Endothelial cell of umbilical vein (primary cell): ENCODE measurements at regions not wholly inside any gene's neighbourhood (a gene's known extent, or its start where the extent isn't known, plus 50 kb on each side); places are given as distances from the start of the nearest gene placed in this dataset.

ENCODE experiments used
- BruUV-seq: library from RNA; stranded (reverse); fragments of 400-500 nt; replicated peaks from 2 replicates; lab custom pipeline; 2021; lab: Mats Ljungman, UMichigan
- CTCF ChIA-PET: fragments of 300-600, 350-600 bp; sonication (Branson Sonifier 250); formaldehyde crosslinking; loops from one replicate; lab custom pipeline; 2021; ENCODE audit warnings: antibody characterized with exemption, inconsistent platforms; lab: Charles Lee
- POLR2A ChIA-PET: fragments of 300-600, 350-600 bp; sonication (Branson Sonifier 250); formaldehyde crosslinking; loops from one replicate; lab custom pipeline; 2021; ENCODE audit warnings: antibody characterized with exemption, inconsistent platforms; lab: Charles Lee
- DNase-seq: peaks from one replicate; pipeline ENCODE4 v3.0.0-alpha.2; 2011; ENCODE audit warnings: low read depth, low spot score
- FAIRE-seq: peaks from 2 replicates; lab custom pipeline; 2011; peaks lifted over from hg19 to GRCh38; lab: Jason Lieb, UNC
- H2AFZ ChIP-seq: 2 replicates; pipeline ENCODE4 v1.6.0; 2012; ENCODE audit warnings: low read depth, low read length, control low read depth, inconsistent platforms
- H3K27ac ChIP-seq: 2 replicates; pipeline ENCODE4 v1.5.1; 2011; ENCODE audit warnings: low read depth, mild to moderate bottlenecking, control low read depth, low read length, moderate library complexity; ENCODE audit not compliant: insufficient read depth
- H3K27me3 ChIP-seq, 2 experiments: 2 replicates each; pipeline versions ENCODE4 v1.6.0 to v1.6.1; 2011; ENCODE audit warnings: low read length in 2 of 2, mixed read lengths in 1 of 2; ENCODE audit not compliant: control insufficient read depth in 2 of 2, insufficient read depth in 2 of 2
- H3K36me3 ChIP-seq, 2 experiments: 2 replicates in 1 of 2; 3 replicates in 1 of 2; pipeline ENCODE4 v1.5.1; 2011; ENCODE audit warnings: low read length in 2 of 2, mild to moderate bottlenecking in 1 of 2, moderate library complexity in 1 of 2; ENCODE audit not compliant: control insufficient read depth in 2 of 2, insufficient read depth in 2 of 2; ENCODE audit errors: extremely low read depth in 1 of 2
- H3K4me1 ChIP-seq: 3 replicates; pipeline ENCODE4 v1.5.1; 2011; ENCODE audit warnings: mild to moderate bottlenecking, low read length; ENCODE audit not compliant: control insufficient read depth, insufficient read depth; ENCODE audit errors: extremely low read depth
- H3K4me2 ChIP-seq: 2 replicates; pipeline ENCODE4 v1.6.1; 2011; ENCODE audit warnings: low read length, control low read depth, mixed read lengths; ENCODE audit not compliant: insufficient read depth
- H3K4me3 ChIP-seq, 3 experiments: fragments of 200-600 bp in 1 of 3; sonication (generic), shearing (Covaris generic) in 1 of 3; replicated peaks in 1 of 3; 2 replicates each; pipeline ENCODE4 v1.5.1; 2011 to 2016; ENCODE audit warnings: control low read depth in 3 of 3, low read length in 3 of 3, mild to moderate bottlenecking in 2 of 3, inconsistent platforms in 1 of 3, low read depth in 1 of 3, moderate library complexity in 1 of 3; ENCODE audit not compliant: insufficient read depth in 1 of 3
- H3K79me2 ChIP-seq: 2 replicates; pipeline ENCODE4 v1.6.0; 2012; ENCODE audit warnings: low read length, inconsistent platforms; ENCODE audit not compliant: control insufficient read depth, insufficient read depth
- H3K9ac ChIP-seq: replicated peaks from 2 replicates; pipeline ENCODE3; 2011; ENCODE audit warnings: low read length, control low read depth; ENCODE audit not compliant: insufficient read depth; ENCODE audit errors: extremely low read depth
- H3K9me1 ChIP-seq: replicated peaks from 3 replicates; pipeline ENCODE4 v1.6.0; 2011; ENCODE audit warnings: mild to moderate bottlenecking, low read length; ENCODE audit not compliant: control insufficient read depth, insufficient read depth; ENCODE audit errors: extremely low read depth
- H3K9me3 ChIP-seq: replicated peaks from 2 replicates; pipeline ENCODE4 v1.5.1; 2012; ENCODE audit warnings: low read length, inconsistent platforms; ENCODE audit not compliant: control insufficient read depth, insufficient read depth
- H4K20me1 ChIP-seq: replicated peaks from 2 replicates; pipeline ENCODE3; 2011; ENCODE audit warnings: mild to moderate bottlenecking, low read length; ENCODE audit not compliant: control insufficient read depth, insufficient read depth; ENCODE audit errors: extremely low read depth
- CTCF ChIP-seq, 2 donors: IDR thresholded peaks; 1 replicate in 1 of 2; 2 replicates in 1 of 2; pipeline ENCODE4 v1.5.1; 2011; ENCODE audit warnings: low read length in 2 of 2, mild to moderate bottlenecking in 2 of 2, moderate library complexity in 2 of 2, control low read depth in 1 of 2, inconsistent platforms in 1 of 2, low read depth in 1 of 2; ENCODE audit not compliant: insufficient read depth in 1 of 2; ENCODE audit errors: extremely low read depth in 1 of 2
- EZH2 ChIP-seq: IDR thresholded peaks from 2 replicates; pipeline ENCODE4 v1.6.1; 2012; ENCODE audit warnings: borderline replicate concordance, low read depth, mild to moderate bottlenecking, moderate library complexity, low read length, inconsistent platforms; ENCODE audit not compliant: severe bottlenecking
- FOS ChIP-seq: IDR thresholded peaks from 2 replicates; pipeline ENCODE4 v1.6.1; 2011; ENCODE audit warnings: mild to moderate bottlenecking, low read length, moderate library complexity, borderline replicate concordance; ENCODE audit not compliant: insufficient read depth
- GATA2 ChIP-seq: IDR thresholded peaks from 2 replicates; pipeline ENCODE4 v1.7.0; 2011; ENCODE audit warnings: low read depth, mild to moderate bottlenecking, moderate library complexity, mixed read lengths, low read length; ENCODE audit not compliant: insufficient read length, insufficient read depth
- JUN ChIP-seq: IDR thresholded peaks from 2 replicates; pipeline ENCODE4 v1.6.1; 2011; ENCODE audit warnings: borderline replicate concordance, low read depth; ENCODE audit not compliant: insufficient read length, insufficient read depth
- MAX ChIP-seq: IDR thresholded peaks from 2 replicates; pipeline ENCODE4 v1.6.1; 2011; ENCODE audit not compliant: insufficient read depth, insufficient read length
- MYC ChIP-seq: IDR thresholded peaks from one replicate; pipeline ENCODE4 v1.6.1; 2011; ENCODE audit warnings: mild to moderate bottlenecking, low read depth, low read length
- POLR2A ChIP-seq: IDR thresholded peaks from 2 replicates; pipeline ENCODE4 v1.6.1; 2012; ENCODE audit warnings: low read depth, mild to moderate bottlenecking, control low read depth, low read length
- POLR2AphosphoS5 ChIP-seq: IDR thresholded peaks from 2 replicates; pipeline ENCODE4 v1.6.1; 2012; ENCODE audit warnings: low read depth, mild to moderate bottlenecking, control low read depth, low read length, moderate library complexity; ENCODE audit not compliant: insufficient read depth
- dilution Hi-C: fragments of 300-500 bp; cut with MboI; formaldehyde crosslinking; loops from one replicate; pipeline ENCODE4 v1.15.0; 2019; ENCODE audit warnings: low sequenced_read_pairs; ENCODE audit not compliant: extremely low pct_ligation_motif_present
- intact Hi-C: fragments of 100-400 bp; cut with micrococcal nuclease; formaldehyde crosslinking; loops from one replicate; pipeline ENCODE4 v1.10.0; 2022

GRCh38 chr16:86672179-86672863 lies 94.0 kb downstream of the FOXL1 start:
- Histone ChIP-seq H3K4me1 (peaks cover 42% of the 10 kb centered on the region), H4K20me1 (no peaks in the 10 kb centered on the region), H3K4me3 (no peak overlapping the region), H3K9me3 (no peaks in the 10 kb centered on the region), H3K27me3 (no peaks in the 10 kb centered on the region), H3K36me3 (no peaks in the 10 kb centered on the region), H2AFZ (no peak overlapping the region), H3K9me1 (no peaks in the 10 kb centered on the region), H3K27ac (no peak overlapping the region), H3K9ac (no peak overlapping the region), H3K4me2 (no peak overlapping the region), H3K79me2 (no peaks in the 10 kb centered on the region)
- intact Hi-C loops, result no loop called here
- dilution Hi-C loops, result no loop called here
- no TSS peak for BruUV-seq
- FAIRE-seq, result no peak
- no peak for DNase-seq
- TF ChIP-seq POLR2AphosphoS5 (no peak), JUN (no peak), CTCF (IDR thresholded peaks at IDR 0.05; ENCODE audit: extremely low read depth in 1 of 2, insufficient read depth in 1 of 2, low read depth in 1 of 2, low read length in 2 of 2) (no peak), POLR2A (no peak), MAX (no peak), GATA2 (no peak), EZH2 (no peak), MYC (no peak), FOS (no peak)
- POLR2A ChIA-PET, result no interaction called here
- CTCF ChIA-PET, result interaction anchor here (1.1 kb wide), 2 partner anchors 22 to 390 kb away, joined by 3 read pairs; no protein-coding TSS in a partner anchor
